Stomach smooth muscle (tissue), 2 donors: ENCODE measurements at regions not wholly inside any gene's neighbourhood (a gene's known extent, or its start where the extent isn't known, plus 50 kb on each side); places are given as distances from the start of the nearest gene placed in this dataset.

Experiments
- H3K27ac ChIP-seq: one replicate; pipeline ENCODE4 v1.7.0; 2013; ENCODE audit warnings: mild to moderate bottlenecking, low read length, inconsistent platforms
- H3K27me3 ChIP-seq, 2 donors: one replicate each; pipeline ENCODE4 v1.7.0; 2013; ENCODE audit warnings: low read length in 2 of 2; ENCODE audit not compliant: insufficient read depth in 2 of 2, control insufficient read depth in 1 of 2
- H3K36me3 ChIP-seq, 2 donors: one replicate each; pipeline ENCODE4 v1.7.0; 2013; ENCODE audit warnings: low read length in 2 of 2; ENCODE audit not compliant: control insufficient read depth in 2 of 2, insufficient read depth in 2 of 2
- H3K4me1 ChIP-seq: one replicate; pipeline ENCODE4 v1.7.0; 2013; ENCODE audit warnings: low read length; ENCODE audit not compliant: control insufficient read depth, insufficient read depth
- H3K4me3 ChIP-seq, 2 donors: one replicate each; pipeline ENCODE4 v1.7.0; 2013; ENCODE audit warnings: low read length in 2 of 2
- H3K9ac ChIP-seq, 2 donors: one replicate each; pipeline ENCODE4 v1.7.0; 2013; ENCODE audit warnings: low read length in 2 of 2, mild to moderate bottlenecking in 1 of 2
- H3K9me3 ChIP-seq, 2 donors: one replicate each; pipeline ENCODE4 v1.7.0; 2013; ENCODE audit warnings: low read length in 2 of 2; ENCODE audit not compliant: control insufficient read depth in 2 of 2
- donor health status: healthy.
- donor health status: Pancreatic carcinoma.

GRCh38 chr6:133715270-133715669, 173.6 kb upstream of the TCF21 start:
- H3K36me3 ChIP-seq = no peaks in the 10 kb centered on the region
- no peaks in the 10 kb centered on the region for H3K4me1 ChIP-seq
- H3K27ac ChIP-seq = no peak overlapping the region
- H3K9me3 ChIP-seq = no peaks in the 10 kb centered on the region
- no peak overlapping the region for H3K4me3 ChIP-seq
- H3K27me3 ChIP-seq = no peaks in the 10 kb centered on the region
- no peak overlapping the region for H3K9ac ChIP-seq

GRCh38 chr6:133724726-133725125, 164.2 kb upstream of the TCF21 start:
- Histone ChIP-seq H3K9me3 (peaks cover 4 to 7% of the 10 kb centered on the region in 2 donors), H3K36me3 (no peaks in the 10 kb centered on the region), H3K4me3 (no peak overlapping the region), H3K27ac (no peak overlapping the region), H3K4me1 (no peaks in the 10 kb centered on the region), H3K27me3 (no peaks in the 10 kb centered on the region), H3K9ac (no peak overlapping the region)

- peaks cover 4 to 7% of the 10 kb centered on the region in 2 donors for H3K9me3 ChIP-seq
- no peak overlapping the region for H3K4me3 ChIP-seq
- H3K4me1 ChIP-seq = no peaks in the 10 kb centered on the region
- H3K36me3 ChIP-seq = no peaks in the 10 kb centered on the region
- H3K9ac ChIP-seq = no peak overlapping the region
- H3K27me3 ChIP-seq = no peaks in the 10 kb centered on the region
- H3K27ac ChIP-seq = no peak overlapping the region
Observed at GRCh38 chr6:133726188-133726587, 162.7 kb upstream of the TCF21 start.

- H3K27me3 ChIP-seq = no peaks in the 10 kb centered on the region
- no peaks in the 10 kb centered on the region for H3K4me1 ChIP-seq
- no peak overlapping the region for H3K27ac ChIP-seq
- H3K4me3 ChIP-seq = no peak overlapping the region
- H3K36me3 ChIP-seq = no peaks in the 10 kb centered on the region
- peaks cover 4 to 8% of the 10 kb centered on the region in 2 donors for H3K9me3 ChIP-seq
- no peak overlapping the region for H3K9ac ChIP-seq
Observed at GRCh38 chr6:133730881-133731280, 158.0 kb upstream of the TCF21 start.

GRCh38 chr6:133740218-133740617, 148.7 kb upstream of the TCF21 start:
- H3K27me3 ChIP-seq = no peaks in the 10 kb centered on the region
- no peaks in the 10 kb centered on the region for H3K4me1 ChIP-seq
- H3K4me3 ChIP-seq = no peak overlapping the region
- no peak overlapping the region for H3K27ac ChIP-seq
- H3K9ac ChIP-seq = no peak overlapping the region
- no peaks in the 10 kb centered on the region for H3K9me3 ChIP-seq
- no peaks in the 10 kb centered on the region for H3K36me3 ChIP-seq

GRCh38 chr6:133740816-133741215, 148.1 kb upstream of the TCF21 start:
- Histone ChIP-seq H3K36me3 (no peaks in the 10 kb centered on the region), H3K4me3 (no peak overlapping the region), H3K27me3 (no peaks in the 10 kb centered on the region), H3K27ac (no peak overlapping the region), H3K9me3 (no peaks in the 10 kb centered on the region), H3K4me1 (no peaks in the 10 kb centered on the region), H3K9ac (no peak overlapping the region)

GRCh38 chr6:133741375-133741861, 147.5 kb upstream of the TCF21 start:
- H3K27ac ChIP-seq = no peak overlapping the region
- no peaks in the 10 kb centered on the region for H3K36me3 ChIP-seq
- no peak overlapping the region for H3K4me3 ChIP-seq
- no peaks in the 10 kb centered on the region for H3K4me1 ChIP-seq
- no peaks in the 10 kb centered on the region for H3K9me3 ChIP-seq
- no peak overlapping the region for H3K9ac ChIP-seq
- H3K27me3 ChIP-seq = no peaks in the 10 kb centered on the region

GRCh38 chr6:133743621-133744020, 145.3 kb upstream of the TCF21 start:
- no peaks in the 10 kb centered on the region for H3K4me1 ChIP-seq
- H3K9me3 ChIP-seq = no peaks in the 10 kb centered on the region
- no peak overlapping the region for H3K27ac ChIP-seq
- no peaks in the 10 kb centered on the region for H3K36me3 ChIP-seq
- no peak overlapping the region for H3K9ac ChIP-seq
- H3K27me3 ChIP-seq = no peaks in the 10 kb centered on the region
- H3K4me3 ChIP-seq = no peak overlapping the region

- H3K4me3 ChIP-seq = no peak overlapping the region
- H3K27me3 ChIP-seq = no peaks in the 10 kb centered on the region
- no peak overlapping the region for H3K27ac ChIP-seq
- H3K9me3 ChIP-seq = no peaks in the 10 kb centered on the region
- H3K36me3 ChIP-seq = no peaks in the 10 kb centered on the region
- no peak overlapping the region for H3K9ac ChIP-seq
- no peaks in the 10 kb centered on the region for H3K4me1 ChIP-seq
Observed at GRCh38 chr6:133746417-133746770, 142.5 kb upstream of the TCF21 start.

- Histone ChIP-seq H3K9ac (no peak overlapping the region), H3K27me3 (no peaks in the 10 kb centered on the region), H3K36me3 (no peaks in the 10 kb centered on the region), H3K27ac (no peak overlapping the region), H3K4me1 (peaks cover 3% of the 10 kb centered on the region), H3K9me3 (no peaks in the 10 kb centered on the region), H3K4me3 (no peak overlapping the region)
Observed at GRCh38 chr6:133748628-133749027, 140.3 kb upstream of the TCF21 start.

- peaks cover 3% of the 10 kb centered on the region for H3K4me1 ChIP-seq
Observed at GRCh38 chr6:133749427-133749826, 139.5 kb upstream of the TCF21 start.

More at GRCh38 chr6:133749427-133749826, 139.5 kb upstream of the TCF21 start:
- H3K4me3 ChIP-seq = no peak overlapping the region
- no peaks in the 10 kb centered on the region for H3K27me3 ChIP-seq
- H3K9me3 ChIP-seq = no peaks in the 10 kb centered on the region
- no peaks in the 10 kb centered on the region for H3K36me3 ChIP-seq
- no peak overlapping the region for H3K9ac ChIP-seq
- H3K27ac ChIP-seq = no peak overlapping the region
